Liver (tissue), 7 donors: ENCODE measurements at regions not wholly inside any gene's neighbourhood (a gene's known extent, or its start where the extent isn't known, plus 50 kb on each side); places are given as distances from the start of the nearest gene placed in this dataset.

ENCODE experiments used
- DNase-seq: peaks from one replicate; pipeline ENCODE4 v3.0.0-alpha.2; 2017; ENCODE audit warnings: low spot score
- H3K27ac ChIP-seq, 2 donors: one replicate each; pipeline ENCODE4 v1.7.0; 2013; ENCODE audit warnings: inconsistent platforms in 2 of 2, low read length in 2 of 2, control low read depth in 1 of 2, low read depth in 1 of 2, mild to moderate bottlenecking in 1 of 2
- H3K27me3 ChIP-seq, 4 donors: one replicate each; pipeline versions ENCODE4 v1.6.1 to v1.7.0; 2013; ENCODE audit warnings: low read length in 3 of 4, inconsistent platforms in 1 of 4, mild to moderate bottlenecking in 1 of 4, moderate library complexity in 1 of 4; ENCODE audit not compliant: control insufficient read depth in 4 of 4, insufficient read depth in 4 of 4
- H3K36me3 ChIP-seq, 4 donors: one replicate each; pipeline versions ENCODE4 v1.6.1 to v1.7.0; 2013; ENCODE audit warnings: low read length in 3 of 4, mild to moderate bottlenecking in 3 of 4, low read depth in 1 of 4, moderate library complexity in 1 of 4; ENCODE audit not compliant: control insufficient read depth in 4 of 4, insufficient read depth in 3 of 4
- H3K4me1 ChIP-seq, 4 donors: one replicate each; pipeline versions ENCODE4 v1.6.1 to v1.7.0; 2013; ENCODE audit warnings: low read length in 3 of 4, mild to moderate bottlenecking in 3 of 4, moderate library complexity in 1 of 4; ENCODE audit not compliant: control insufficient read depth in 4 of 4, insufficient read depth in 4 of 4
- H3K4me3 ChIP-seq, 3 donors: one replicate each; pipeline versions ENCODE4 v1.6.1 to v1.7.0; 2013; ENCODE audit warnings: low read length in 3 of 3, control low read depth in 1 of 3, low read depth in 1 of 3, mild to moderate bottlenecking in 1 of 3
- H3K9ac ChIP-seq, 2 donors: one replicate each; pipeline ENCODE4 v1.7.0; 2013; ENCODE audit warnings: low read length in 2 of 2, mild to moderate bottlenecking in 2 of 2, moderate library complexity in 2 of 2, control low read depth in 1 of 2, low read depth in 1 of 2
- H3K9me3 ChIP-seq, 4 donors: one replicate each; pipeline versions ENCODE4 v1.6.1 to v1.7.0; 2013; ENCODE audit warnings: low read length in 3 of 4; ENCODE audit not compliant: control insufficient read depth in 4 of 4
- EGR1 ChIP-seq, 2 donors: IDR thresholded peaks; 2 replicates each; pipeline ENCODE4 v1.6.1; 2016 to 2018; ENCODE audit warnings: antibody characterized with exemption in 2 of 2, low read depth in 2 of 2
- FOXA1 ChIP-seq: IDR thresholded peaks from 2 replicates; pipeline ENCODE4 v1.6.1; 2016; ENCODE audit warnings: antibody characterized with exemption
- FOXA2 ChIP-seq: IDR thresholded peaks from 2 replicates; pipeline ENCODE4 v1.6.1; 2016; ENCODE audit warnings: antibody characterized with exemption
- HNF4A ChIP-seq, 2 donors: conservative IDR thresholded peaks; 2 replicates each; pipeline ENCODE4 v1.6.1; 2016; ENCODE audit warnings: antibody characterized with exemption in 2 of 2, mild to moderate bottlenecking in 2 of 2
- HNF4G ChIP-seq: IDR thresholded peaks from 2 replicates; pipeline ENCODE4 v1.6.1; 2016; ENCODE audit warnings: antibody characterized with exemption
- MAX ChIP-seq: IDR thresholded peaks from 2 replicates; pipeline ENCODE4 v1.6.1; 2016; ENCODE audit warnings: antibody characterized with exemption
- NR2F2 ChIP-seq: IDR thresholded peaks from 2 replicates; pipeline ENCODE4 v1.6.1; 2016; ENCODE audit warnings: antibody characterized with exemption
- RAD21 ChIP-seq, 2 donors: IDR thresholded peaks; 2 replicates each; pipeline ENCODE4 v1.6.1; 2016; ENCODE audit warnings: antibody characterized with exemption in 2 of 2, mild to moderate bottlenecking in 2 of 2
- RXRA ChIP-seq, 2 donors: IDR thresholded peaks; 2 replicates each; pipeline ENCODE4 v1.6.1; 2017 to 2018; ENCODE audit warnings: antibody characterized with exemption in 2 of 2, mild to moderate bottlenecking in 1 of 2
- TAF1 ChIP-seq: conservative IDR thresholded peaks from 2 replicates; pipeline ENCODE4 v1.6.1; 2016; ENCODE audit warnings: antibody characterized with exemption, mild to moderate bottlenecking
- YY1 ChIP-seq: IDR thresholded peaks from 2 replicates; pipeline ENCODE4 v1.6.1; 2016; ENCODE audit warnings: antibody characterized with exemption, mild to moderate bottlenecking
- WGBS: extraction: QIAGEN DNeasy Blood & Tissue Kit; methylation state at CpG from one replicate; pipeline ENCODE4 v1.1.7; 2013; 5-methylcytosine and 5-hydroxymethylcytosine counted together
- TF ChIP-seq, protein P1 (sequence below): IDR thresholded peaks from 2 replicates; pipeline ENCODE4 v1.6.1; 2016; ENCODE audit warnings: antibody characterized with exemption
- donor health status: healthy.
- donor health status: healthy.
- donor health status: healthy.
- donor health status: healthy.

- TF ChIP-seq HNF4G (no peak), YY1 (no peak), NR2F2 (no peak), FOXA1 (no peak), MAX (no peak), TAF1 (no peak)
- TF ChIP-seq, protein P1, sequence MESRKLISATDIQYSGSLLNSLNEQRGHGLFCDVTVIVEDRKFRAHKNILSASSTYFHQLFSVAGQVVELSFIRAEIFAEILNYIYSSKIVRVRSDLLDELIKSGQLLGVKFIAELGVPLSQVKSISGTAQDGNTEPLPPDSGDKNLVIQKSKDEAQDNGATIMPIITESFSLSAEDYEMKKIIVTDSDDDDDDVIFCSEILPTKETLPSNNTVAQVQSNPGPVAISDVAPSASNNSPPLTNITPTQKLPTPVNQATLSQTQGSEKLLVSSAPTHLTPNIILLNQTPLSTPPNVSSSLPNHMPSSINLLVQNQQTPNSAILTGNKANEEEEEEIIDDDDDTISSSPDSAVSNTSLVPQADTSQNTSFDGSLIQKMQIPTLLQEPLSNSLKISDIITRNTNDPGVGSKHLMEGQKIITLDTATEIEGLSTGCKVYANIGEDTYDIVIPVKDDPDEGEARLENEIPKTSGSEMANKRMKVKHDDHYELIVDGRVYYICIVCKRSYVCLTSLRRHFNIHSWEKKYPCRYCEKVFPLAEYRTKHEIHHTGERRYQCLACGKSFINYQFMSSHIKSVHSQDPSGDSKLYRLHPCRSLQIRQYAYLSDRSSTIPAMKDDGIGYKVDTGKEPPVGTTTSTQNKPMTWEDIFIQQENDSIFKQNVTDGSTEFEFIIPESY: no peak
- Histone ChIP-seq H3K4me1 (peaks cover 0 to 3% (median 2%) of the 10 kb centered on the region in 4 donors), H3K4me3 (no peak overlapping the region), H3K27me3 (no peaks in the 10 kb centered on the region), H3K9ac (no peak overlapping the region), H3K27ac (no peak overlapping the region), H3K9me3 (no peaks in the 10 kb centered on the region), H3K36me3 (no peaks in the 10 kb centered on the region)
- 76% methylated on average over 2 of the region's 2 CpGs for WGBS
- DNase-seq: no peak
These were observed 77.2 kb downstream of the ADRB2 start for GRCh38 chr5:148903587-148903986.

- no peak for DNase-seq
- Histone ChIP-seq H3K27me3 (no peaks in the 10 kb centered on the region), H3K27ac (no peak overlapping the region), H3K36me3 (no peaks in the 10 kb centered on the region), H3K4me1 (peaks cover 0 to 3% (median 2%) of the 10 kb centered on the region in 4 donors), H3K9ac (no peak overlapping the region), H3K9me3 (no peaks in the 10 kb centered on the region), H3K4me3 (no peak overlapping the region)
- 73% methylated on average over 1 of the region's 1 CpG for WGBS
- TF ChIP-seq RAD21 (IDR thresholded peaks at IDR 0.05): peak in 1 of 2 donors; percentile 14
- no peak for TF ChIP-seq RXRA (IDR thresholded peaks at IDR 0.05)
These were observed 78.0 kb downstream of the ADRB2 start for GRCh38 chr5:148904440-148904839.

- Histone ChIP-seq H3K9ac (no peak overlapping the region), H3K4me1 (peaks cover 0 to 3% (median 2%) of the 10 kb centered on the region in 4 donors), H3K36me3 (no peaks in the 10 kb centered on the region), H3K9me3 (no peaks in the 10 kb centered on the region), H3K27ac (no peak overlapping the region), H3K4me3 (no peak overlapping the region), H3K27me3 (no peaks in the 10 kb centered on the region)
- no peak for TF ChIP-seq TAF1
- peak in 1 of 2 donors; percentile 6 for TF ChIP-seq RAD21 (IDR thresholded peaks at IDR 0.05)
- TF ChIP-seq, protein P1: no peak
- 56% methylated on average over 1 of the region's 1 CpG for WGBS
- no peak for DNase-seq
These were observed 79.1 kb downstream of the ADRB2 start for GRCh38 chr5:148905541-148905940.

DNA sequence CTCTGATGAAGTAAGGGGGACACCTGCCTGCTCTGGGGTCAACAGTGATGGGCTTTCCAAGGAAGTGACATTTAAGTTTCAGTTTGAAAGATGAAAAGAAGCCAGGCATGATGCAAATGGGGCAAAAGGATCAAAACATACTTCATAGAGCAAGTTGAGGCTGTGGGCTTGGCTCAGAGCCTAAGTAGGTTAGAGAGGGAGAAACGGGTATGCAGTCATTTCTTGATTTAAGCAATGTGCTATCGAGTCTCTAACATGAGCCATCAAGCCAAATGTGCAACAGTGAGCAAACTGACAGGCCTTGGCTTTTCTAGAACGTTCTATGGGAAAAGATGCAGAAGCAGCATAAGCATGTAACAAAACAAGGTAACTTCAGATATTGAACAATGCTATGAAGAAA lies 80.6 kb downstream of the ADRB2 start:
- Histone ChIP-seq H3K9ac (no peak overlapping the region), H3K4me3 (no peak overlapping the region), H3K36me3 (no peaks in the 10 kb centered on the region), H3K27ac (no peak overlapping the region), H3K9me3 (no peaks in the 10 kb centered on the region), H3K4me1 (peaks cover 0 to 3% (median 2%) of the 10 kb centered on the region in 4 donors), H3K27me3 (no peaks in the 10 kb centered on the region)
- TF ChIP-seq EGR1 (IDR thresholded peaks at IDR 0.05; ENCODE audit: low read depth in 2 of 2) (no peak), NR2F2 (no peak), HNF4A (conservative IDR thresholded peaks at IDR 0.05) (no peak), FOXA2 (no peak)
- whole genome bisulfite sequencing: 86% methylated on average over 3 of the region's 3 CpGs
- DNase-seq: no peak
